Body of pancreas (tissue), 4 donors: ENCODE measurements at regions not wholly inside any gene's neighbourhood (a gene's known extent, or its start where the extent isn't known, plus 50 kb on each side); places are given as distances from the start of the nearest gene placed in this dataset.

Source experiments
- ATAC-seq: fragments of 150-250 bp; one replicate; pipeline ENCODE4 v1.9.1; 2016
- DNase-seq, 4 donors: peaks; one replicate each; pipeline ENCODE4 v3.0.0-alpha.2; 2019
- H3K27ac ChIP-seq, 4 donors: fragments of 200-600 bp; sonication (generic); 1 replicate in 3 of 4; 2 replicates in 1 of 4; pipeline versions ENCODE4 v1.5.1 to v1.6.1; 2016 to 2019; ENCODE audit warnings: mild to moderate bottlenecking in 1 of 4, mixed read lengths in 1 of 4, moderate library complexity in 1 of 4
- H3K27me3 ChIP-seq, 2 donors: fragments of 200-600 bp; sonication (generic); one replicate each; pipeline ENCODE4 v1.6.0; 2016; ENCODE audit warnings: mild to moderate bottlenecking in 1 of 2
- H3K36me3 ChIP-seq, 2 donors: fragments of 200-600 bp; sonication (generic); replicated peaks in 1 of 2; 2 replicates each; pipeline ENCODE4 v1.5.1; 2016; ENCODE audit warnings: low read depth in 2 of 2; ENCODE audit not compliant: insufficient read depth in 1 of 2
- H3K4me1 ChIP-seq: fragments of 200-600 bp; sonication (generic); one replicate; pipeline ENCODE4 v1.6.0; 2016
- H3K4me3 ChIP-seq, 2 donors: fragments of 200-600 bp; sonication (generic); 1 replicate in 1 of 2; 2 replicates in 1 of 2; pipeline ENCODE4 v1.5.1; 2016 to 2019
- H3K9me3 ChIP-seq, 3 donors: fragments of 200-600 bp; sonication (generic); 1 replicate in 2 of 3; 2 replicates in 1 of 3; pipeline ENCODE4 v1.5.1; 2016
- CTCF ChIP-seq, 7 experiments: fragments of 450-650 bp in 4 of 7; fragments of 200-600 bp in 3 of 7; sonication (generic) in 3 of 7; IDR thresholded peaks; one replicate each; pipeline ENCODE4 v1.5.1; 2016 to 2019; ENCODE audit warnings: antibody characterized with exemption in 7 of 7
- POLR2A ChIP-seq, 3 donors: fragments of 450-650 bp; IDR thresholded peaks; one replicate each; pipeline ENCODE4 v1.6.1; 2016; ENCODE audit warnings: antibody characterized with exemption in 3 of 3, mild to moderate bottlenecking in 2 of 3
- WGBS, 2 donors: methylation state at CpG; one replicate each; pipeline ENCODE4 v1.1.5; 2017; 5-methylcytosine and 5-hydroxymethylcytosine counted together
- intact Hi-C: fragments of 100-400 bp; cut with DNase I; formaldehyde crosslinking; loops from one replicate; pipeline ENCODE4 v1.15.1; 2023

GRCh38 chr10:107275806-107276205 is 111.3 kb upstream of the SORCS1 start:
- DNase-seq = no peak
- Histone ChIP-seq H3K27me3 (no peaks in the 10 kb centered on the region), H3K27ac (no peak overlapping the region), H3K9me3 (no peaks in the 10 kb centered on the region), H3K4me3 (no peak overlapping the region), H3K36me3 (no peaks in the 10 kb centered on the region), H3K4me1 (no peaks in the 10 kb centered on the region)
- intact Hi-C loops = no loop called here
- ATAC-seq = no peak
- TF ChIP-seq CTCF (IDR thresholded peaks at IDR 0.05) (no peak), POLR2A (IDR thresholded peaks at IDR 0.05) (no peak)
- 52 to 54% methylated on average over 3 of the region's 3 CpGs for WGBS, 2 donors

DNA sequence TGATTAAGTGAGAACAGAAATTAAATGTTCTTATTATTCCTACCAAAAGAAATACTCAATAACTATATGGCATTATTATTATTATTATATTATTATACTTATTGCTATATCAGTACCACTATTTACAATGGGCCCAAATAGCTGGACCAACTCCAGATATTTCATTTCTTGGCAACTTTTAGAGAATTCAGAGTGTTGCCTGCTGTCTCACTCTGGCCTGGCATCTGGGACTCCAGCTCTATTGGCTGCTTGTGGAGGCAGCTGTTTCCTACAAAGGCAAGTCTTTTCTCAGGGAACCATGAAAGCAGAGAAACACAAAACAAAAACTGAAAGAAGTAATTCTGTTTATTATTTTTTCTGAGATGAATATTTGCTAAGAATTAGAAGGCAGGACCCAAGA is 105.1 kb upstream of the SORCS1 start:
- no peaks in the 10 kb centered on the region for H3K27me3 ChIP-seq
- ATAC-seq (no peak), DNase-seq (no peak)
- H3K4me3 ChIP-seq = no peak overlapping the region
- H3K4me1 ChIP-seq = no peaks in the 10 kb centered on the region
- H3K36me3 ChIP-seq = no peaks in the 10 kb centered on the region
- H3K27ac ChIP-seq = no peak overlapping the region
- TF ChIP-seq POLR2A (IDR thresholded peaks at IDR 0.05) (no peak), CTCF (IDR thresholded peaks at IDR 0.05) (no peak)
- H3K9me3 ChIP-seq = no peaks in the 10 kb centered on the region
- intact Hi-C loops = no loop called here

DNA sequence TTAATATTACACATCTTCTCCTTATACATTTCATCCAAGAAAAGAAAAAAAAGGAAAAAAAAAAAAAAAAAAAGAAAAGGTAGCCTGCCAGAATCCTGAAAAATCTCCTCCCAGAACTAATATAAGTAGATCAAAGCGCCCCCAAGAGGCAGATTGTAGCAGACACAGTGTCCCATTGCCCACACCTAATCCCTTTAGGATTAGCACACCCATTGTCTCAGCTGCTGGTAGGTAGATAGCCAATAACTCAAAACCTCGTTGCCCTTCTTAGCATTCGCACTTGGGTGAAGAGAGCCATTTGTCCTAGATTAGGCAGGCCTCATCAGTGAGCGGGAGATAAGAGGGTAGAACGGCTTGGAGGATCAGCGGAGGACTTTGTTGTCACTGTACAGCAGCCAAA is 100.2 kb upstream of the SORCS1 start:
- WGBS, 2 donors = 34 to 42% methylated on average over 6 of the region's 6 CpGs
- intact Hi-C loops = no loop called here
- TF ChIP-seq POLR2A (IDR thresholded peaks at IDR 0.05) (no peak), CTCF (IDR thresholded peaks at IDR 0.05) (no peak)
- no peaks in the 10 kb centered on the region for H3K9me3 ChIP-seq
- no peaks in the 10 kb centered on the region for H3K36me3 ChIP-seq
- no peaks in the 10 kb centered on the region for H3K4me1 ChIP-seq
- H3K27me3 ChIP-seq = no peaks in the 10 kb centered on the region
- no peak overlapping the region for H3K4me3 ChIP-seq
- no peak overlapping the region for H3K27ac ChIP-seq
- DNase-seq (no peak), ATAC-seq (no peak)

GRCh38 chr10:107244122-107244521 is 79.6 kb upstream of the SORCS1 start:
- Histone ChIP-seq H3K36me3 (no peaks in the 10 kb centered on the region), H3K4me1 (no peaks in the 10 kb centered on the region), H3K27ac (no peak overlapping the region), H3K9me3 (no peaks in the 10 kb centered on the region), H3K4me3 (no peak overlapping the region), H3K27me3 (no peaks in the 10 kb centered on the region)
- ATAC-seq = no peak
- 57 to 60% methylated on average over 5 of the region's 5 CpGs for WGBS, 2 donors
- intact Hi-C loops = no loop called here
- TF ChIP-seq CTCF (IDR thresholded peaks at IDR 0.05) = no peak
- no peak for TF ChIP-seq POLR2A (IDR thresholded peaks at IDR 0.05)
- no peak for DNase-seq

DNA sequence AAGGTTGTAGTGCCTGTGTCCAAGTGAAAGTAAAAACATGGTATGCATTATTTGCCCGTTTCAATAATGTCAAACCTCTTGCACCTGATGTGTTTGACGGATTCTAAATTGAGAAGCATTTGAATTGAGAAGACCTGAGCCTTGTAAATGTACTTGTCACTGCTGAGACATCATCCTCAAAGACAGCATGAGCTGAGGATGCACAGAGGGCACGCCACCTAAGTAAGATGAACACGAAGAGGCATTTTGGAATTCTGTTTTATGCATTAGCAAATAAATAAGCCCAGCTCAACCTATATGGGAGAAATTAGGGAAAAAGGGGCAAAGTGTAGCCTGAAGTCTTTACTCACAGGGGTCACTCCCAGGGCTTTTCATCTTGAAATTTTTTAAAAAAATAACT is 73.8 kb upstream of the SORCS1 start:
- H3K36me3 ChIP-seq = no peaks in the 10 kb centered on the region
- intact Hi-C loops = no loop called here
- no peak overlapping the region for H3K27ac ChIP-seq
- no peak for TF ChIP-seq CTCF (IDR thresholded peaks at IDR 0.05)
- ATAC-seq (no peak), DNase-seq (no peak)
- WGBS, 2 donors = 56 to 58% methylated on average over 4 of the region's 4 CpGs
- H3K4me3 ChIP-seq = no peak overlapping the region
- H3K9me3 ChIP-seq = no peaks in the 10 kb centered on the region
- H3K27me3 ChIP-seq = no peaks in the 10 kb centered on the region
- H3K4me1 ChIP-seq = no peaks in the 10 kb centered on the region
